WTC11 (cell line): ENCODE measurements at regions not wholly inside any gene's neighbourhood (a gene's known extent, or its start where the extent isn't known, plus 50 kb on each side); places are given as distances from the start of the nearest gene placed in this dataset.

ENCODE experiments used
- ZNF317 ChIP-seq: sonication (generic); formaldehyde crosslinking; IDR thresholded peaks from 2 replicates; pipeline ENCODE4 v1.8.1; 2023; ENCODE audit warnings: low read depth, mild to moderate bottlenecking, moderate library complexity, missing genetic modification reagents, borderline replicate concordance
- TF ChIP-seq, protein P1 (sequence below): sonication (generic); formaldehyde crosslinking; conservative IDR thresholded peaks from 2 replicates; pipeline ENCODE4 v1.8.1; 2022; ENCODE audit warnings: mild to moderate bottlenecking, missing genetic modification reagents
- TF ChIP-seq, protein P2 (sequence below): sonication (generic); formaldehyde crosslinking; IDR thresholded peaks from 2 replicates; pipeline ENCODE4 v1.8.1; 2023; ENCODE audit warnings: mild to moderate bottlenecking, missing genetic modification reagents, moderate library complexity
- TF ChIP-seq, protein P3 (sequence below): fragments of 200-600 bp; IDR thresholded peaks from 2 replicates; pipeline ENCODE4 v1.8.0; 2022; ENCODE audit warnings: antibody characterized with exemption
- TF ChIP-seq, protein P4 (sequence below): sonication (generic); formaldehyde crosslinking; IDR thresholded peaks from 2 replicates; pipeline ENCODE4 v1.8.0; 2022; ENCODE audit warnings: mild to moderate bottlenecking, missing genetic modification reagents

DNA sequence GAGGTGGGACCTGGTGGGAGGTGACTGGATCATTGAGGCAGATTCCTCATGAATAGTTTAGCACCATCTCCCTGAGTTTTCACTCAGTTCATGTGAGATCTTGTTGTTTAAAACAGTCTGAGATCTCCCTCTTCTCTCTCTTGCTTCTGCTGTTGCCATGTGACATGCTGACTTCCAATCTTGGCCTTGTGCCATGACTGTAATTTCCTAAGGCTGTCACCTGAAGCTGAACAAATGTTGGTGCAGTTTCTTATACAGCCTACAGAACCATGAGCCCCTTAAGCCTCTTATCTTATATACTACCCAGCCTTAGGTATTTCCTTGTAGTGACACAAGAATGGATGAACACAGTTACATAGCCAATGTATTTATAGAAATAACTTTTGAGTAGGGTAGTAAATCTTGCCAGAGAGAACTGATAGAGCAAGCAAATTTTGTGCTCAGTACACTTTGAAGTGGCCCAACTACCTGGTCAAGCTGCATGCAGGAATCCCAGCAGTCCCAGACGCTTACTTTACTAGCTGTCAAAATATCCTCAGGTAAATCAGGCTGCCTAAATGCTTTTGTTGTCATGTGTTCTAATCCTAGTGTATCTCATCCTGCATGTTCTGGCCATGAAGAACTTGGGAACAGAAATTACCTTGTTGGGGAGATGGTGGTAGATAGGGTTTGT, 445.6 kb upstream of the MIS18BP1 start:
- TF ChIP-seq ZNF317 (CRISPR knock-in tag) = no peak
- TF ChIP-seq, protein P1, sequence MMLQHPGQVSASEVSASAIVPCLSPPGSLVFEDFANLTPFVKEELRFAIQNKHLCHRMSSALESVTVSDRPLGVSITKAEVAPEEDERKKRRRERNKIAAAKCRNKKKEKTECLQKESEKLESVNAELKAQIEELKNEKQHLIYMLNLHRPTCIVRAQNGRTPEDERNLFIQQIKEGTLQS (CRISPR knock-in tag) = no peak
- TF ChIP-seq, protein P2, sequence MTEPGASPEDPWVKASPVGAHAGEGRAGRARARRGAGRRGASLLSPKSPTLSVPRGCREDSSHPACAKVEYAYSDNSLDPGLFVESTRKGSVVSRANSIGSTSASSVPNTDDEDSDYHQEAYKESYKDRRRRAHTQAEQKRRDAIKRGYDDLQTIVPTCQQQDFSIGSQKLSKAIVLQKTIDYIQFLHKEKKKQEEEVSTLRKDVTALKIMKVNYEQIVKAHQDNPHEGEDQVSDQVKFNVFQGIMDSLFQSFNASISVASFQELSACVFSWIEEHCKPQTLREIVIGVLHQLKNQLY = no peak
- TF ChIP-seq, protein P3, sequence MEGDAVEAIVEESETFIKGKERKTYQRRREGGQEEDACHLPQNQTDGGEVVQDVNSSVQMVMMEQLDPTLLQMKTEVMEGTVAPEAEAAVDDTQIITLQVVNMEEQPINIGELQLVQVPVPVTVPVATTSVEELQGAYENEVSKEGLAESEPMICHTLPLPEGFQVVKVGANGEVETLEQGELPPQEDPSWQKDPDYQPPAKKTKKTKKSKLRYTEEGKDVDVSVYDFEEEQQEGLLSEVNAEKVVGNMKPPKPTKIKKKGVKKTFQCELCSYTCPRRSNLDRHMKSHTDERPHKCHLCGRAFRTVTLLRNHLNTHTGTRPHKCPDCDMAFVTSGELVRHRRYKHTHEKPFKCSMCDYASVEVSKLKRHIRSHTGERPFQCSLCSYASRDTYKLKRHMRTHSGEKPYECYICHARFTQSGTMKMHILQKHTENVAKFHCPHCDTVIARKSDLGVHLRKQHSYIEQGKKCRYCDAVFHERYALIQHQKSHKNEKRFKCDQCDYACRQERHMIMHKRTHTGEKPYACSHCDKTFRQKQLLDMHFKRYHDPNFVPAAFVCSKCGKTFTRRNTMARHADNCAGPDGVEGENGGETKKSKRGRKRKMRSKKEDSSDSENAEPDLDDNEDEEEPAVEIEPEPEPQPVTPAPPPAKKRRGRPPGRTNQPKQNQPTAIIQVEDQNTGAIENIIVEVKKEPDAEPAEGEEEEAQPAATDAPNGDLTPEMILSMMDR = no peak
- TF ChIP-seq, protein P4, sequence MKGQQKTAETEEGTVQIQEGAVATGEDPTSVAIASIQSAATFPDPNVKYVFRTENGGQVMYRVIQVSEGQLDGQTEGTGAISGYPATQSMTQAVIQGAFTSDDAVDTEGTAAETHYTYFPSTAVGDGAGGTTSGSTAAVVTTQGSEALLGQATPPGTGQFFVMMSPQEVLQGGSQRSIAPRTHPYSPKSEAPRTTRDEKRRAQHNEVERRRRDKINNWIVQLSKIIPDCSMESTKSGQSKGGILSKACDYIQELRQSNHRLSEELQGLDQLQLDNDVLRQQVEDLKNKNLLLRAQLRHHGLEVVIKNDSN = no peak
